Rectal smooth muscle tissue (tissue), 1 donor: ENCODE measurements at regions not wholly inside any gene's neighbourhood (a gene's known extent, or its start where the extent isn't known, plus 50 kb on each side); places are given as distances from the start of the nearest gene placed in this dataset.

ENCODE experiments used
- H3K27ac ChIP-seq: one replicate; pipeline ENCODE4 v1.7.0; 2013; ENCODE audit warnings: low read depth, low read length, inconsistent platforms
- H3K27me3 ChIP-seq: one replicate; pipeline ENCODE4 v1.7.0; 2013; ENCODE audit warnings: low read length; ENCODE audit not compliant: control insufficient read depth, insufficient read depth
- H3K36me3 ChIP-seq: one replicate; pipeline ENCODE4 v1.7.0; 2013; ENCODE audit warnings: low read length; ENCODE audit not compliant: control insufficient read depth, insufficient read depth
- H3K4me1 ChIP-seq: one replicate; pipeline ENCODE4 v1.7.0; 2013; ENCODE audit warnings: low read length; ENCODE audit not compliant: control insufficient read depth, insufficient read depth
- H3K4me3 ChIP-seq: one replicate; pipeline ENCODE4 v1.7.0; 2013; ENCODE audit warnings: low read length
- H3K9ac ChIP-seq: one replicate; pipeline ENCODE4 v1.7.0; 2013; ENCODE audit warnings: low read length

GRCh38 chr9:109939698-109940342 lies 159.8 kb downstream of the PALM2AKAP2 start:
- Histone ChIP-seq H3K27me3 (no peaks in the 10 kb centered on the region), H3K27ac (no peak overlapping the region)

GRCh38 chr9:109940561-109940960 lies 160.6 kb downstream of the PALM2AKAP2 start:
- Histone ChIP-seq H3K27ac (no peak overlapping the region), H3K36me3 (no peaks in the 10 kb centered on the region), H3K4me3 (no peak overlapping the region), H3K27me3 (no peaks in the 10 kb centered on the region), H3K4me1 (no peaks in the 10 kb centered on the region), H3K9ac (no peak overlapping the region)

More at GRCh38 chr9:109939698-109940342, 159.8 kb downstream of the PALM2AKAP2 start:
- no peaks in the 10 kb centered on the region for H3K4me1 ChIP-seq
- H3K4me3 ChIP-seq = no peak overlapping the region
- no peak overlapping the region for H3K9ac ChIP-seq
- no peaks in the 10 kb centered on the region for H3K36me3 ChIP-seq

GRCh38 chr9:109941771-109942170 lies 161.8 kb downstream of the PALM2AKAP2 start:
- no peaks in the 10 kb centered on the region for H3K27me3 ChIP-seq
- no peak overlapping the region for H3K9ac ChIP-seq
- H3K4me3 ChIP-seq = no peak overlapping the region
- H3K27ac ChIP-seq = no peak overlapping the region
- no peaks in the 10 kb centered on the region for H3K4me1 ChIP-seq
- no peaks in the 10 kb centered on the region for H3K36me3 ChIP-seq

GRCh38 chr9:109945573-109945972 lies 165.6 kb downstream of the PALM2AKAP2 start:
- Histone ChIP-seq H3K36me3 (no peaks in the 10 kb centered on the region), H3K9ac (no peak overlapping the region), H3K27ac (no peak overlapping the region), H3K4me1 (no peaks in the 10 kb centered on the region), H3K27me3 (no peaks in the 10 kb centered on the region), H3K4me3 (no peak overlapping the region)

GRCh38 chr9:109948453-109948852 lies 168.5 kb downstream of the PALM2AKAP2 start:
- Histone ChIP-seq H3K4me3 (no peak overlapping the region), H3K27me3 (no peaks in the 10 kb centered on the region), H3K36me3 (no peaks in the 10 kb centered on the region), H3K27ac (no peak overlapping the region), H3K9ac (no peak overlapping the region), H3K4me1 (no peaks in the 10 kb centered on the region)

- H3K4me1 ChIP-seq = no peaks in the 10 kb centered on the region
- no peak overlapping the region for H3K27ac ChIP-seq
- no peaks in the 10 kb centered on the region for H3K36me3 ChIP-seq
- H3K27me3 ChIP-seq = no peaks in the 10 kb centered on the region
- H3K4me3 ChIP-seq = no peak overlapping the region
- no peak overlapping the region for H3K9ac ChIP-seq
Observed at GRCh38 chr9:109950710-109951443, 170.9 kb downstream of the PALM2AKAP2 start.

GRCh38 chr9:109953300-109953699 lies 173.3 kb downstream of the PALM2AKAP2 start:
- Histone ChIP-seq H3K36me3 (no peaks in the 10 kb centered on the region), H3K9ac (no peak overlapping the region), H3K27me3 (no peaks in the 10 kb centered on the region), H3K4me1 (no peaks in the 10 kb centered on the region), H3K4me3 (no peak overlapping the region), H3K27ac (no peak overlapping the region)

GRCh38 chr9:109953813-109954497 lies 174.0 kb downstream of the PALM2AKAP2 start:
- H3K9ac ChIP-seq = no peak overlapping the region
- no peak overlapping the region for H3K27ac ChIP-seq
- H3K36me3 ChIP-seq = no peaks in the 10 kb centered on the region
- H3K4me3 ChIP-seq = no peak overlapping the region
- H3K4me1 ChIP-seq = no peaks in the 10 kb centered on the region
- no peaks in the 10 kb centered on the region for H3K27me3 ChIP-seq

GRCh38 chr9:109956717-109957440 lies 176.9 kb downstream of the PALM2AKAP2 start:
- H3K9ac ChIP-seq = no peak overlapping the region
- no peaks in the 10 kb centered on the region for H3K4me1 ChIP-seq
- no peaks in the 10 kb centered on the region for H3K36me3 ChIP-seq
- no peaks in the 10 kb centered on the region for H3K27me3 ChIP-seq
- no peak overlapping the region for H3K4me3 ChIP-seq
- H3K27ac ChIP-seq = no peak overlapping the region

GRCh38 chr9:109959679-109960078 lies 179.7 kb downstream of the PALM2AKAP2 start:
- Histone ChIP-seq H3K27ac (no peak overlapping the region), H3K27me3 (no peaks in the 10 kb centered on the region), H3K36me3 (no peaks in the 10 kb centered on the region), H3K9ac (no peak overlapping the region), H3K4me1 (no peaks in the 10 kb centered on the region), H3K4me3 (no peak overlapping the region)

GRCh38 chr9:109961626-109962025 lies 181.6 kb downstream of the PALM2AKAP2 start:
- no peaks in the 10 kb centered on the region for H3K4me1 ChIP-seq
- no peaks in the 10 kb centered on the region for H3K36me3 ChIP-seq
- H3K4me3 ChIP-seq = no peak overlapping the region
- no peak overlapping the region for H3K27ac ChIP-seq
- no peak overlapping the region for H3K9ac ChIP-seq
- H3K27me3 ChIP-seq = no peaks in the 10 kb centered on the region

- no peak overlapping the region for H3K4me3 ChIP-seq
- no peaks in the 10 kb centered on the region for H3K27me3 ChIP-seq
- no peaks in the 10 kb centered on the region for H3K4me1 ChIP-seq
- no peak overlapping the region for H3K27ac ChIP-seq
- no peaks in the 10 kb centered on the region for H3K36me3 ChIP-seq
- H3K9ac ChIP-seq = no peak overlapping the region
Observed at GRCh38 chr9:109962215-109962614, 182.2 kb downstream of the PALM2AKAP2 start.
